ENCODE measurements at regions not wholly inside any gene's neighbourhood (a gene's known extent, or its start where the extent isn't known, plus 50 kb on each side); places are given as distances from the start of the nearest gene placed in this dataset.

GRCh38 chr3:59514865-59515482 is 465.1 kb upstream of the CFAP20DC start:
- Histone ChIP-seq H3K36me3 (ENCODE audit: control insufficient read depth in 5 of 5, insufficient read depth in 5 of 5, low read length in 5 of 5) (no peaks in the 10 kb centered on the region), H3K27ac (ENCODE audit: low read depth, low read length) (no peak overlapping the region), H3K27me3 (ENCODE audit: control insufficient read depth in 5 of 5, insufficient read depth in 4 of 5, low read length in 5 of 5) (peaks cover 0 to 5% (median 0%) of the 10 kb centered on the region in 5 donors), H3K4me3 (ENCODE audit: low read depth in 1 of 5, low read length in 5 of 5) (no peak overlapping the region), H3K4me1 (ENCODE audit: control insufficient read depth in 5 of 5, insufficient read depth in 5 of 5, low read length in 5 of 5) (no peaks in the 10 kb centered on the region), H3K9ac (ENCODE audit: low read length in 5 of 5) (no peak overlapping the region), H3K9me3 (ENCODE audit: control insufficient read depth in 5 of 5, low read length in 5 of 5) (peaks cover 0 to 3% (median 0%) of the 10 kb centered on the region in 5 donors)

- Histone ChIP-seq H3K36me3 (ENCODE audit: control insufficient read depth in 5 of 5, insufficient read depth in 5 of 5, low read length in 5 of 5) (no peaks in the 10 kb centered on the region), H3K4me1 (ENCODE audit: control insufficient read depth in 5 of 5, insufficient read depth in 5 of 5, low read length in 5 of 5) (no peaks in the 10 kb centered on the region), H3K4me3 (ENCODE audit: low read depth in 1 of 5, low read length in 5 of 5) (no peak overlapping the region)
Observed at GRCh38 chr3:59513570-59513969, 463.7 kb upstream of the CFAP20DC start.

GRCh38 chr3:59512066-59512465 is 462.2 kb upstream of the CFAP20DC start:
- Histone ChIP-seq H3K36me3 (ENCODE audit: control insufficient read depth in 5 of 5, insufficient read depth in 5 of 5, low read length in 5 of 5) (no peaks in the 10 kb centered on the region), H3K4me3 (ENCODE audit: low read depth in 1 of 5, low read length in 5 of 5) (no peak overlapping the region), H3K27ac (ENCODE audit: low read depth, low read length) (no peak overlapping the region), H3K4me1 (ENCODE audit: control insufficient read depth in 5 of 5, insufficient read depth in 5 of 5, low read length in 5 of 5) (no peaks in the 10 kb centered on the region), H3K27me3 (ENCODE audit: control insufficient read depth in 5 of 5, insufficient read depth in 4 of 5, low read length in 5 of 5) (peaks cover 0 to 5% (median 0%) of the 10 kb centered on the region in 5 donors), H3K9me3 (ENCODE audit: control insufficient read depth in 5 of 5, low read length in 5 of 5) (peaks cover 0 to 3% (median 0%) of the 10 kb centered on the region in 5 donors), H3K9ac (ENCODE audit: low read length in 5 of 5) (no peak overlapping the region)

More at GRCh38 chr3:59513570-59513969, 463.7 kb upstream of the CFAP20DC start:
- Histone ChIP-seq H3K9ac (ENCODE audit: low read length in 5 of 5) (no peak overlapping the region), H3K9me3 (ENCODE audit: control insufficient read depth in 5 of 5, low read length in 5 of 5) (peaks cover 0 to 3% (median 0%) of the 10 kb centered on the region in 5 donors), H3K27me3 (ENCODE audit: control insufficient read depth in 5 of 5, insufficient read depth in 4 of 5, low read length in 5 of 5) (peaks cover 0 to 5% (median 0%) of the 10 kb centered on the region in 5 donors), H3K27ac (ENCODE audit: low read depth, low read length) (no peak overlapping the region)

GRCh38 chr3:59510576-59510975 is 460.8 kb upstream of the CFAP20DC start:
- H3K36me3 ChIP-seq (ENCODE audit: control insufficient read depth in 5 of 5, insufficient read depth in 5 of 5, low read length in 5 of 5): no peaks in the 10 kb centered on the region
- H3K4me3 ChIP-seq (ENCODE audit: low read depth in 1 of 5, low read length in 5 of 5): no peak overlapping the region
- H3K9ac ChIP-seq (ENCODE audit: low read length in 5 of 5): no peak overlapping the region
- H3K9me3 ChIP-seq (ENCODE audit: control insufficient read depth in 5 of 5, low read length in 5 of 5): peaks cover 0 to 3% (median 0%) of the 10 kb centered on the region in 5 donors
- no peaks in the 10 kb centered on the region for H3K4me1 ChIP-seq (ENCODE audit: control insufficient read depth in 5 of 5, insufficient read depth in 5 of 5, low read length in 5 of 5)
- peaks cover 0 to 5% (median 0%) of the 10 kb centered on the region in 5 donors for H3K27me3 ChIP-seq (ENCODE audit: control insufficient read depth in 5 of 5, insufficient read depth in 4 of 5, low read length in 5 of 5)
- no peak overlapping the region for H3K27ac ChIP-seq (ENCODE audit: low read depth, low read length)

- Histone ChIP-seq H3K27ac (ENCODE audit: low read depth, low read length) (no peak overlapping the region), H3K36me3 (ENCODE audit: control insufficient read depth in 5 of 5, insufficient read depth in 5 of 5, low read length in 5 of 5) (no peaks in the 10 kb centered on the region), H3K4me3 (ENCODE audit: low read depth in 1 of 5, low read length in 5 of 5) (no peak overlapping the region)
Observed at GRCh38 chr3:59508273-59508672, 458.4 kb upstream of the CFAP20DC start.

GRCh38 chr3:59506191-59506590 is 456.4 kb upstream of the CFAP20DC start:
- Histone ChIP-seq H3K27me3 (ENCODE audit: control insufficient read depth in 5 of 5, insufficient read depth in 4 of 5, low read length in 5 of 5) (peaks cover 0 to 5% (median 2%) of the 10 kb centered on the region in 5 donors), H3K4me1 (ENCODE audit: control insufficient read depth in 5 of 5, insufficient read depth in 5 of 5, low read length in 5 of 5) (no peaks in the 10 kb centered on the region), H3K9me3 (ENCODE audit: control insufficient read depth in 5 of 5, low read length in 5 of 5) (peaks cover 0 to 5% (median 3%) of the 10 kb centered on the region in 5 donors), H3K9ac (ENCODE audit: low read length in 5 of 5) (no peak overlapping the region), H3K27ac (ENCODE audit: low read depth, low read length) (no peak overlapping the region), H3K36me3 (ENCODE audit: control insufficient read depth in 5 of 5, insufficient read depth in 5 of 5, low read length in 5 of 5) (no peaks in the 10 kb centered on the region), H3K4me3 (ENCODE audit: low read depth in 1 of 5, low read length in 5 of 5) (no peak overlapping the region)

More at GRCh38 chr3:59508273-59508672, 458.4 kb upstream of the CFAP20DC start:
- Histone ChIP-seq H3K27me3 (ENCODE audit: control insufficient read depth in 5 of 5, insufficient read depth in 4 of 5, low read length in 5 of 5) (peaks cover 0 to 5% (median 0%) of the 10 kb centered on the region in 5 donors), H3K4me1 (ENCODE audit: control insufficient read depth in 5 of 5, insufficient read depth in 5 of 5, low read length in 5 of 5) (no peaks in the 10 kb centered on the region), H3K9me3 (ENCODE audit: control insufficient read depth in 5 of 5, low read length in 5 of 5) (peaks cover 0 to 9% (median 3%) of the 10 kb centered on the region in 5 donors), H3K9ac (ENCODE audit: low read length in 5 of 5) (no peak overlapping the region)

GRCh38 chr3:59503441-59503840 is 453.6 kb upstream of the CFAP20DC start:
- Histone ChIP-seq H3K36me3 (ENCODE audit: control insufficient read depth in 5 of 5, insufficient read depth in 5 of 5, low read length in 5 of 5) (no peaks in the 10 kb centered on the region), H3K4me1 (ENCODE audit: control insufficient read depth in 5 of 5, insufficient read depth in 5 of 5, low read length in 5 of 5) (no peaks in the 10 kb centered on the region), H3K9ac (ENCODE audit: low read length in 5 of 5) (no peak overlapping the region), H3K9me3 (ENCODE audit: control insufficient read depth in 5 of 5, low read length in 5 of 5) (peaks cover 0 to 5% (median 3%) of the 10 kb centered on the region in 5 donors), H3K27ac (ENCODE audit: low read depth, low read length) (no peak overlapping the region), H3K27me3 (ENCODE audit: control insufficient read depth in 5 of 5, insufficient read depth in 4 of 5, low read length in 5 of 5) (peaks cover 0 to 3% (median 0%) of the 10 kb centered on the region in 5 donors), H3K4me3 (ENCODE audit: low read depth in 1 of 5, low read length in 5 of 5) (no peak overlapping the region)

- Histone ChIP-seq H3K36me3 (ENCODE audit: control insufficient read depth in 5 of 5, insufficient read depth in 5 of 5, low read length in 5 of 5) (no peaks in the 10 kb centered on the region), H3K4me1 (ENCODE audit: control insufficient read depth in 5 of 5, insufficient read depth in 5 of 5, low read length in 5 of 5) (no peaks in the 10 kb centered on the region), H3K27ac (ENCODE audit: low read depth, low read length) (no peak overlapping the region), H3K9ac (ENCODE audit: low read length in 5 of 5) (no peak overlapping the region), H3K27me3 (ENCODE audit: control insufficient read depth in 5 of 5, insufficient read depth in 4 of 5, low read length in 5 of 5) (peaks cover 0 to 3% (median 0%) of the 10 kb centered on the region in 5 donors), H3K9me3 (ENCODE audit: control insufficient read depth in 5 of 5, low read length in 5 of 5) (peaks cover 0 to 5% (median 3%) of the 10 kb centered on the region in 5 donors), H3K4me3 (ENCODE audit: low read depth in 1 of 5, low read length in 5 of 5) (no peak overlapping the region)
Observed at GRCh38 chr3:59502806-59503205, 453.0 kb upstream of the CFAP20DC start.

GRCh38 chr3:59499954-59500353 is 450.1 kb upstream of the CFAP20DC start:
- no peak overlapping the region for H3K27ac ChIP-seq (ENCODE audit: low read depth, low read length)
- no peak overlapping the region for H3K4me3 ChIP-seq (ENCODE audit: low read depth in 1 of 5, low read length in 5 of 5)
- no peaks in the 10 kb centered on the region for H3K36me3 ChIP-seq (ENCODE audit: control insufficient read depth in 5 of 5, insufficient read depth in 5 of 5, low read length in 5 of 5)
- no peaks in the 10 kb centered on the region for H3K4me1 ChIP-seq (ENCODE audit: control insufficient read depth in 5 of 5, insufficient read depth in 5 of 5, low read length in 5 of 5)
- no peak overlapping the region for H3K9ac ChIP-seq (ENCODE audit: low read length in 5 of 5)
- peaks cover 0 to 4% (median 0%) of the 10 kb centered on the region in 5 donors for H3K27me3 ChIP-seq (ENCODE audit: control insufficient read depth in 5 of 5, insufficient read depth in 4 of 5, low read length in 5 of 5)
- H3K9me3 ChIP-seq (ENCODE audit: control insufficient read depth in 5 of 5, low read length in 5 of 5): peaks cover 0 to 5% (median 3%) of the 10 kb centered on the region in 5 donors

- Histone ChIP-seq H3K4me1 (ENCODE audit: control insufficient read depth in 5 of 5, insufficient read depth in 5 of 5, low read length in 5 of 5) (no peaks in the 10 kb centered on the region), H3K27me3 (ENCODE audit: control insufficient read depth in 5 of 5, insufficient read depth in 4 of 5, low read length in 5 of 5) (peaks cover 0 to 4% (median 0%) of the 10 kb centered on the region in 5 donors), H3K4me3 (ENCODE audit: low read depth in 1 of 5, low read length in 5 of 5) (no peak overlapping the region), H3K9me3 (ENCODE audit: control insufficient read depth in 5 of 5, low read length in 5 of 5) (peaks cover 0 to 5% (median 3%) of the 10 kb centered on the region in 5 donors), H3K27ac (ENCODE audit: low read depth, low read length) (no peak overlapping the region), H3K36me3 (ENCODE audit: control insufficient read depth in 5 of 5, insufficient read depth in 5 of 5, low read length in 5 of 5) (no peaks in the 10 kb centered on the region), H3K9ac (ENCODE audit: low read length in 5 of 5) (no peak overlapping the region)
Observed at GRCh38 chr3:59499000-59499399, 449.2 kb upstream of the CFAP20DC start.
